HG02588 (cell line): ENCODE measurements at regions not wholly inside any gene's neighbourhood (a gene's known extent, or its start where the extent isn't known, plus 50 kb on each side); places are given as distances from the start of the nearest gene placed in this dataset.
"Not testable (repeated sequence)": the region's sequence is repeated elsewhere in the genome, so short reads cannot be mapped to it uniquely, and the experiment has no call there.

Experiments
- ATAC-seq: cut with Tn5 transposase; IDR thresholded peaks from one replicate; pipeline ENCODE4 v1.9.1; 2021; ENCODE audit warnings: mild to moderate bottlenecking, moderate library complexity; ENCODE audit not compliant: unreplicated experiment

DNA sequence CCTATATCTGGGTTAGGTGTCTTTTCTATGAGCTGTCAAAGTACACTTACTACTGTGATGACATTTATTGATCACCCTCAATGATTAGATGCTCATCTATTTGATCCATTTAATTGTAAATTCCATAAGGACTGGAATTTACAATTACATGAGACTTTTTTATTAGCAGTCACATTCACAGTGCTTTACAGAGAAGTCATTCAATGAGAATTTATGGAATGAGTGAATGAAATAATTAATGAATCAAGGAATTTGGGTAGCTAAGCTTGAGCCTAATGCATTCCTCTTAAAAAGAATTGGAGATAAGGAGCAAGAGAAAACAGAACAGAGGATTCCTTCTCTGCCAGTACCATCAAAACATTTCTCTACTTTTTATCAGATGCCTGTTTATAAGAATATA lies 1437.5 kb upstream of the CDH8 start:
- ATAC-seq: no peak

DNA sequence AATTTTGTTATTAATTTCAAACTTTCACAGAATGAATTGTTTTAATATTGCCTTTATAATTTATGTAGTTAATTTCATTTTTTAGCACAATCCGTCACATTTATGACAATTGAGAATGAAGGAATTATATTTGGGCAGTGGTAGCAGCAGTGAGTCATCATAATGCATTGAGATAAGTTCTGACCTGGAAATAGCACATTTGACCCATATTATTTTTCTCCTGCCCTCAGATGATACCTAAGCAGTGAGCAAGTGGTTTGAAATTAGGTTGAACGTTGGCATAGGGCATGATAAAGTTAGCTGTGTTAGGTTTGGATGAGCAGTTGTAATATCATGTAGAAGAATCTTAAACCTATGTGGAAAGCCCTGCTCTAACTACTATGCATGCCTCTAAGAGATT lies 1431.3 kb upstream of the CDH8 start:
- no peak for ATAC-seq

DNA sequence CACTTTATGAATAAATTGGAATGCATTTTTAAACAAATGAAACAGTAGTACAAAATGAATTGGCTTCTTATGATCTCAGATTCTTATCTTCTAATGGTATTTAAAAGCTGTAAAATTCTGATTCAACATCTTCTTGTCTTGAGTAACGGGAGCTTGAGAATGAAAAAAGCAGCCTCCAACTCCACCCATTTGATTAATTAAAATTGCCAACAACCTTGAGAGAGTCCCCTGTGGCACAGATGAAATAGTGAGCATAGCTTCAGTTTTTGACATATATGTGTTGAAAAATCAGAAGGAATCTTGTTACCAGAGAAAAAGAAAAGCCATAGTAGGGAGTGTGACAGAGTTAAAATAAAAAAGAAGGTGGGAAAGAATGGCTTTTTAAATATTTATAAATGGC lies 1426.1 kb upstream of the CDH8 start:
- no peak for ATAC-seq

DNA sequence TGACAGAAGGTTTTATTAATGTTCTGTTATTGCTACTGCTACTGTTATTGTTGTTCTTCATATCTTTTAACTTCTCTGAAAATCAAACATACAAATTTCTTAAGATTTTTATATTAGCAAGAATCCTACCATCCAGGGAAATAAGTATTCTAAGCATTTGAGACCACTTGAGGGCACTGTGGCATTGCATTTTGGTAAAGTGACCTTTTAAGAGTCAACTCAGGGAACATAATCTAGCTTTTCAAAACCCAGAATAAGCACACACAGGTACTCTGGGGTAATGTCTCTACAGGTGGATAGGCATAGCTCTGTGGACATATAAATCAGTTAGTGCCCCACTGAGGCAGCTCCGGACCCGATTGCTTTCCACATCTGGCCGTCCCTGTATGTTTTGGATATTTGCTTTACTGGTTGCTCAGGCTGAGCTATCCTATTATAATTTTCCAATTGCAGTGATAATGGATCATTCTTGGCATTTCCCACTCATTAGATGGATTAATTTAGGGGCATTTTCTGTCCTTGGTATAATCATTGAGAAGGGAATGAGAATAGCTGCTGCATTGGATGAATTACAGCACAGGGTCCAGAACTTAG lies 1425.1 kb upstream of the CDH8 start:
- ATAC-seq: no peak

DNA sequence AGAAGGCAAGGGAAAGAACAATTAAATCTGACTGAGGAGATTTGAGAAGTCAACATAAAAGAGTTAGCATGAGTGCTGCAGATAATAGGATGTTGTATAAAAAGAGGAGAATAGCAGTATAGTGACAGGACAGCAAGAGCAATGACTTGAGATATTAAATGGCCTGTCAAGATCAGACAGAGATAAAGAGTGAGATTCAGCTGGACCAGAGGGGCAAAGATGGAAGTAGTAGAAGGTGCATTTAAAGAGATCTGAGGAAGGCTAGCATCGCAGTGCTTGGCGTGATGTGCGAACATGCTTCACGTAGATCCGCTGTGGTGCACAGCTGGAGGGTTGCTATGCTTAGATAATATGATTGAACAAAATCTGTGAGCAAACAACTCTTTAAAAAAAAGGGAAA lies 1422.6 kb upstream of the CDH8 start:
- ATAC-seq: no peak

DNA sequence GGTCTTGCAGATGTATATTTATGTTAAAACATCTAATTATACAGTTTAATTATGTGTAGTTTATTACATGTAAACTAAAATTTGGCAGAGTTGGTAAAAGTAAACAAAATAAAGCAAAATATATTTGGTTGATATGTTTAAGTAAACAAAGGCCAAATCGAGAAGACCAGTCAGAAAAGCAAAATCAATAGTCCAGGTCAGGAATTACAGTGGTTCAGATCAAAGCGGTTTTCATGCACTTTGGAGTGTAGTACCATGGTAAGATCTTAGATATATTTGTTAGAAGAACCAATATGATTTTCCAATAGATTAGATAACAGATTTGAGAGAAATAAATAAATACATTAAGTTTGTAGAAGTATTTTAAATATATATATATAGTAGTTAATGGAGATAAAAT lies 1421.6 kb upstream of the CDH8 start:
- no peak for ATAC-seq

DNA sequence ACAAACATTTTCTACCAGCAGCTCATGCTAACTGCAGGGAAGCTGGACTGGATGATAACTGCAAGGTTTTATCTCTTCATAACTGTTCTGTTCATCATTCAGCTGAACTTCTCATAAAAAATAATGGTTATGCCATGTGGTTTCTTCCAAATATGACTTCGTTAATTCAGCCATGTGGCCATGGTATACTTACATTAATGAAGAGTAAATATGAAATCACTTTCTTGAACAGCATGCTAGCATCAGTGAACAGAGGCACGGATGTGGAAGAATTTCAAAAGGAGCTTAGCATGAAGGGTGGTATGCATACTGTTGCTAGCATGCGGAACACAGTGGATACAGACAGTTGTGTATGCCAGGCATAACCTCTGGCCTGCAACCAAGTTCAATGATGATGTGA lies 1417.0 kb upstream of the CDH8 start:
- ATAC-seq: no peak

DNA sequence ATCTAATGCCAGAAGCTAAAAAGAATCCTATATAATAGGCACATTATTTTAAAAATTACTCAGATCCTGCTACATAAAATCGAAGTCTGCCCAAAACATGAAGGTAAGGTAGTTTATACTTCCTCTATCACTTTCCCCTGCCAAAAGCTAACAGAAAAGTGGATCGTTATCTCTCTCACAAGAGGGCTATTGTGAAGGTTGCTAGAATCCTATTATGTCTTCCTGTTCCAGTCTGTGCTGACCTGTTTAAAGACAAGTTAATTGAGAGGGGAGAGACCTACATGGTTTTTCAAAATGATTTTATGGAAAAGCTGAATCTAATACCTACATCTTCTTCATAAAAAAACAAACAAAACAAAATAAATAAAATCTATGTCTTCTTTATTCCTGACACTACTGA lies 1410.9 kb upstream of the CDH8 start:
- no peak for ATAC-seq

DNA sequence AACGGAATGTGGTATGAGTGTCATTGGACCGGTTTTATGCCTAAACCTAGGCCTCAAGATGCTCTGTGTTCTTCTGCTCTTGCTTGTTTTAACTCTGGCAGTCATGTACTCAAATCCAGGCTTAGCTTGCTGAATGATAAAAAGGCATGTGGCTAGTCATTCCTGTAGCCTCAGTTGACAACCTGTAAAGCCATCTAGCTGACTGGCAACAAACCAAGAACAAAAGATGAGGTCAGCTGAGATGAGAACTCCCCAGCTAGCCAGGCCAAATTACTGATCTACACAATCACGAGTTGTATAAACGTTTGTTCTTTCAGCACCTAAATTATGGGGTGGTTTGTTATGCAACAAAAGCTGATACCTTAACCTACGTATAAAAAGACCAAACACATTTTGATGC lies 1406.0 kb upstream of the CDH8 start:
- no peak for ATAC-seq

DNA sequence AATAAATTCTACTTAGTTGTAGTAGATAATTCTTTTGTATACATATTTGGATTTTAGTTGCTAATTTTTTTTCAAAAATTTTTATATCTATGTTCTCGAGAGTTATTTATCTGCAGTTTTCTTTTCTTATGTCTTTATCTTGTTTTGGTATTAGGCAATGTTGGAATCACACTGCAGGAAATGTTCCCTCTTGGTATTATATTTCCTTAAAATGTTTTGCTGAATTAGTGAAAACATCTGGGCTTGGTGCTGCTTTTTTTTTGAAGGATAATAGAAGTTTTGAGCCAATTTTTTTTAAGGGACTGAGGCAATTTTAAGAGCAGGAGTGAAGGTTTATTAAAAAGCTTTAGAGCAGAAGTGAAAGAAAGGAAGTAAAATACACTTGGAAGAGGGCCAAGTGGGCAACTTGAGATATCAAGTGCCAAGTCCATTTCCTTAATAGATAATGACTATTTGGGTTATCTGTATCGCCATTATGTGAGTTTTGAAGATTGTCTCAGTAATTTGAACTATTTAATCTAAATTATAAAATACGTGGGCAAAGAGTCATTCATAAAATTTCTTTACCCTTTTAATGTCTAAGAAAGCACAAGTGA lies 1390.1 kb upstream of the CDH8 start:
- no peak for ATAC-seq

DNA sequence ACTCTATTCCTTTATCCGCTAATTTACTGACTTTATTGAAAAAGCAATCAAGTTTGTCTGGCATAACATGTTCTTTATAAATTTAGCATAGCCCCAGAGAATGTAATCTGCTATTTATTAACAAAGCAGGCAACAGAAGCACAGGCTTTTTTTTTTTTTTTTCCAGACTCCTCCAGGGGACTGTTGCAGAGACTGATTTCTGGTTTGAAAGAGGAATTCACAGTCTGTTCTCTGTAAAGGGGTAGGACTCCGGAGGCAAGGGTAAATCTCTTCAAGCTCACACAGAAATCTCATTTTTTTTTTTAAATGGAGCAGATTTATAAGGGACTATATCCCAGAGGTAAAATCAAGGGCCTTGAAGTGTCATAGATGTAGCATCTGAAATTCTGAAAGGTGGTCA lies 1386.5 kb upstream of the CDH8 start:
- no peak for ATAC-seq

DNA sequence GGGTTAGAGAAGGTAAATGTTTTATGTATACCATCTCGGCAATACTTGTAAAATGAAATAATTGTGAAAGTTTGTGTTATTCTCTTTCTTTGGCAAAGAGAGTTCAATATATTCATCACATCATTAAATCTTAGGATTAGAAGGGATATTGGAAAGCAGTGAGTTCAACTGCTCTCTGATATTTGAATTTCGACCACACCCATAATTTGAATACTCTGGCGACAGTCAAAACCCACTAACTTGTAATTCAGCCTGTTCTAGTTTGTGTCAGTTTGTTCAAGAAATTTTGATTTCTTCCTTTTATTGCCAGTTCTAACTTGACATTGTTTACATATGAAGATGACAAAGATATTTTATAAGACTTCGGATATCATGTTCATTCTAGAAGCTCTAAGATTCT lies 1380.5 kb upstream of the CDH8 start:
- no peak for ATAC-seq

DNA sequence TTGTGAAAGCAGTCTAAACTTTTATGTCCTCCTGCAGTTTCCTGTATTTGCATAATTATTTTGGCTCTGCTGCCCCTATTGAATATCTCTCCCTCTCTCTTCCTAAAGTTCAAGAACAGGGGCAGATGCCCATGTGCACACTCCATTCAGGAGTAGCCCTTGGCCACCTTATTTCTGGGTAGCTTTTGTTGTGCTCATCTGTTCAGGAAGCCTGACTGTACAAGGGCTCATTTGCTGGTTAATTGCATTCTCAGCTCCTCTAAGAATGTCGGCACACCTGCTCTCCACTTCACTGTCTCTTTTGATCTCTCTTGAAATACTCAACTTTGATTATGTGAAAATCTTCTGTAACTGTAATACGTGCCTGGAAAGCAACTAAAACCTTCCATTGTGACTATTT lies 1378.8 kb upstream of the CDH8 start:
- no peak for ATAC-seq

DNA sequence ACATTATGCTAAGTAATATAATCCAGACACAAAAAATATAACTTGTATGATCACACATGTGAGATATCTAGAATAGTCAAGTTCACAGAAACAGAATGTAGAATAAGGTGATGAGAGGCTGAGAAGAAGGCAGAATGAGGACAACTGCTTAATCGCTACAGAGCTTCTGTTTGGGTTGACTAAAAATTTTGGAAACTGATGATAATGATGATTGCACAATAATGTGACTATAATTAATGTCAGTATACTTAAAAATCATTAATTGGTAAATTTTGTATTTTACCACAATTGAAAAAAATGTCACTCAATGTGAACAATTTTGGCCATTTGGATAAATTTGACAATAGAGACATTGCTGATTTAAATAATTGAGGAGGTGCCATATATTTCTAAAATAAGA lies 1374.4 kb upstream of the CDH8 start:
- no peak for ATAC-seq

DNA sequence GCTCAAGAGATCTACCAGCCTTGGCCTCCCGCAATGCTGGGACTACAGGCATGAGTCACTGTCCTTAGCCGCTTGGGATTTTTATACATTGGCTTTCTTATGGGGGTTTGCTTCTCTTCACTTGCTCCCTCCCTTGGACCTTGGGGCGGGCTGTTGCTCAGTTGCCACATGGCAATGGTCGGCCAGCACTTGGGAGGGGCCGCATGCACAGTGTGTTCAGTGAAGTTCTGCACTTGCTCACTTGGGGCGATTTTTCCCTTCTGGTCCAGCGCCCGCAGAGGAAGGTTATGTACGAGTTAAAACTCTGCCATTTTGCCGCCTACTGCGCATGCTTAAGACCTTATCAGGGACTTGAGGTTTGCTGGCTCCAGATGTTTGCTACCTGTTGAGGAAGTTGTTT lies 1367.6 kb upstream of the CDH8 start:
- no peak for ATAC-seq

DNA sequence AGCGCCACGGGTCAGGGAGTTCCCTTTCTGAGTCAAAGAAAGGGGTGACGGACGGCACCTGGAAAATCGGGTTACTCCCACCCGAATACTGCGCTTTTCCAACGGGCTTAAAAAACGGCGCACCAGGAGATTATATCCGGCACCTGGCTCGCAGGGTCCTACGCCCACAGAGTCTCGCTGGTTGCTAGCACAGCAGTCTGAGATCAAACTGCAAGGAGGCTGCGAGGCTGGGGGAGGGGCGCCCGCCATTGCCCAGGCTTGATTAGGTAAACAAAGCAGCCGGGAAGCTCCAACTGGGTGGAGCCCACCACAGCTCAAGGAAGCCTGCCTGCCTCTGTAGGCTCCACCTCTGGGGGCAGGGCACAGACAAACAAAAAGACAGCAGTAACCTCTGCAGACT lies 1352.0 kb upstream of the CDH8 start:
- not testable (repeated sequence) for ATAC-seq

DNA sequence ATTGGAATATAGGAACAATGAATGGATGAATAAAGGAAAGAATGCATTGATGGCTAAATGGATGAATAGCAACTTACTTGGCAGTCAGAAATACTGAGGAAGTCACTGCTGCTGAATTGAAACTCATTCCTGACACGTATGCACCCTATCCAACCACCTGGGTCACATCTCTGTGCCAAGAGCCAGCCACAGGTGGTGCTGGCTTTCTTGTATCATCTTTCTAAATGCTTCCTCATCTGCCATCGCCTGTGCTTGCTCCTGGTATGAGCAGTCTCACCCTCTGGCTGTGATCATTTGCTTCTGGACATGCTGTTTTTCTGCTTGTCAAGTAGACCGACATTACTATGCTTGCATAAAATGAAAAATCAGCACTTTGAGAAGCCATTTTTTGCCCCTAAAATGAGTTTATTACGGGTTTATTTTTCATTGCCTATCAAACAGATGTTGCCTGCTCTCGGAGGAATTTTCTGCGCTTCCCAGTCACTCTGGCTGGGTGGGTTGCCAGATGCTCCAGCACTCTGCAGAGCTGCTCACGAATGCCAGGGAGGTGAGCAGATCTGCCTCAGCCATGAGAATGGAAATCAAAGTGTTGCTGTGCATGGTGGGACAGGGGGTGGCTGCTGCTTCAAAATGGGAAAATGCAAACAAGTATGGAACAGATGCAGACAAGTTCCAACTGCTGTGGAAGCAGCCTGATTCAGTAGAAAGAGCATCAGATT lies 1349.6 kb upstream of the CDH8 start:
- ATAC-seq: no peak

DNA sequence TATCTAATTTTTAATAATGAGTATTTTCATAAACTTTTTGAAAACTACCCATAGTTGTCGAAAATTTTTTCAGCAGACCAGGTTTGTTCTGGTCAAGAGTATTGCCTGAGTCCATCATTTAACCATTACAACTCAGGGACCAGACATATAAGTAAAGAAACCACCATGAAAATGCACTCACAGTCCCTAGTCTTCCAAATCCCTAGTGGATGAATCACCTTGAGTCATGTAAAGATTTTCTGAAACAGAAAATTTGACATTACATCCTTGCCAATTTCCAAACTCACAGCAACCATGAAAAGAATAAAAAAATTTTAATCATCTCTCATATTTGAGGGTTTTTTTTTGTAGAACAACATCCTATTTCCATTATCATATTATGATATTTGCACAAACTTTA lies 1337.5 kb upstream of the CDH8 start:
- no peak for ATAC-seq

DNA sequence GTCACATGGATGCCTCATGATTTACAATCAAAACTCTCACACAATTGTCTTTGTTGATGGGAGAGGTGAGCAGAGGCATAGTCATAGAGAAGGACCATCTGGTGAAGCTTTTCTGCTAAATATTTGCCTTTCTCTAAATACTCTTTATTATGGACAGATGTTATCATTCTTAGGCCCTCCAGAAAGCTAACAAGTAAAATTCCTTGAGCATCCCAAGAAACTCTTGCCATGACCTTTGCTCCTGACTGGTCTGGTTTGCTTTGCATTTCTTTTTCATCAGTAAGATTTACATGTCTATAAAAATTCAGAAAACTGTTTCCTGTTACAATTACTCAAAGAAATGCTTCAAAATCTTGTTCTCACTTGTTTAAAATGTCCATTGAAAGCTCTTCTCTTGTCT lies 1336.6 kb upstream of the CDH8 start:
- ATAC-seq: no peak

DNA sequence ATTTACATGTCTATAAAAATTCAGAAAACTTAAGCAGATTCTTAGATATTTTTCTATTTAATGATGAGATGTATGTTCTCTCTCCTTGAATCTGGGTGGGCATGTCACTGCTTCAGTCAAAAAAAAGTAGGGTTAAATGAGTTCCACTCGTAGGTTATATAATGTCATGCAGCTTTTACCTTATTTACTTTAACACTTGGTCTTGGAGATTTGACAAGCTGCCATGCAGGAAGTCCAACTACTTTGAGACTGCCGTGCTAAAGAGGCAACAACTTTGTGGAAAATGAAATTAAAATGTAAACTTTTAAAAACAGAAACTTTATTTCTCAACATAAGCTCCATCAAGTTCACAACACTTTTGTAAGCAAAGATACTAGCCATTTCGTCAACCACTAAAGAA lies 1336.0 kb upstream of the CDH8 start:
- ATAC-seq: no peak

DNA sequence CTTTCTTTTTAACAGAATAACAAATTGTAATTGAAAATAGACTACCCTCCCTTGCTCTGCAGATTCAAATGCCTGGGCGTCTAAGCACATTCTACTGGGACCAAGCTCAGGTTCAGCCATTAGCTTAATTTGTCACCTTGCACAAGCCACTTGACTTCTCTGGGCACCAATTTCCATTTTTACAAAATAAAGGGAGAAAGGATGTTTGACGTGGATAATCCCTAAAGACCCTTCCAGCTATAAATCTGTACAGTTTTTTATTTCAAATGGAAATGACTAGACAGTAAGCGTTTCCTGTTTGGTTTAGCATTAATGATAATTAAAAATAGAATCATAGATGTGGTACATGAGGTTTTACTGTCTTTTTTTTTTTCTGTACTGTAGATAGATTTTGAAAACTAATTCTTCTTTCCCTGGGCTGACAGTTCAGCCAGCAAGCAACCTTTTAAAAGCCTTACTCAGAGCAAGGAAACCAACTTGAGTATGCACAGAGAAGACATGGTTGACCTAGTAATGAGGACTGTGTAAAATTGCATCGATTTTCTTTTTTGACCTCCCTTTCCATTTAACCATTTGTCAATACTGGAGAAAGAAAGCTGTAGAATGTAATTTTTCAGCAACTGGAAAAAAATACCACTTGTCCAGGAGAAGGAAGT lies 1329.5 kb upstream of the CDH8 start:
- ATAC-seq: no peak

DNA sequence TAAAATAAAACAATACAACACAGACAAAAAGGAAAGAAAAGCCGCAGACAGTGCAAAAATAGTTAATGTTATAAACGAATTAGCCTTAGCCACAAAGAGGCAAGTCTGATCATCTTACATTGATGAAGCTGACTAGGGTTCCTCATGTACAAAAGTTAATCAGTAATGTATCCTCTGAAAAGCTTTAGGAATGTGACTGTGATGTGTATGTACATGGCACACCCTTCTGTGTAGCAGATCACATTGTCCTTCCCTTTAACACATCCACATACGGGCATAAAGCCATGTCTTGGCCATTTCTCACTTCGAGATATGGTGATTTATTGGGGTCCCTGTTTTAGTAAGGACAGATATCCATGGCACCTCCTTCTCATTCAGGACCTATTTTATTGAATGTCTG lies 1327.5 kb upstream of the CDH8 start:
- ATAC-seq: no peak
